Aorta (tissue), 5 donors: ENCODE measurements at regions not wholly inside any gene's neighbourhood (a gene's known extent, or its start where the extent isn't known, plus 50 kb on each side); places are given as distances from the start of the nearest gene placed in this dataset.

Source experiments
- ATAC-seq: fragments of 200-7000 bp; cut with Tn5 transposase; one replicate; pipeline ENCODE4 v1.9.1; 2022; ENCODE audit warnings: moderate library complexity; ENCODE audit not compliant: low FRiP score
- DNase-seq, 2 donors: peaks; one replicate each; pipeline ENCODE4 v3.0.0-alpha.2; 2020
- H3K27ac ChIP-seq, 2 donors: one replicate each; pipeline ENCODE4 v1.5.1; 2013; ENCODE audit warnings: low read length in 2 of 2, mild to moderate bottlenecking in 2 of 2, moderate library complexity in 2 of 2, control low read depth in 1 of 2, inconsistent platforms in 1 of 2, low read depth in 1 of 2
- H3K27me3 ChIP-seq, 2 donors: one replicate each; pipeline ENCODE4 v1.6.1; 2013; ENCODE audit warnings: control low read depth in 1 of 2, low read length in 1 of 2, mild to moderate bottlenecking in 1 of 2, moderate library complexity in 1 of 2; ENCODE audit not compliant: insufficient read depth in 2 of 2, control insufficient read depth in 1 of 2
- H3K36me3 ChIP-seq, 2 donors: one replicate each; pipeline ENCODE4 v1.6.1; 2013; ENCODE audit warnings: control low read depth in 1 of 2, low read length in 1 of 2, mild to moderate bottlenecking in 1 of 2; ENCODE audit not compliant: insufficient read depth in 2 of 2, control insufficient read depth in 1 of 2
- H3K4me1 ChIP-seq, 2 donors: one replicate each; pipeline ENCODE4 v1.6.1; 2013; ENCODE audit warnings: low read length in 2 of 2, control low read depth in 1 of 2, mild to moderate bottlenecking in 1 of 2, moderate library complexity in 1 of 2; ENCODE audit not compliant: insufficient read depth in 2 of 2, control insufficient read depth in 1 of 2
- H3K4me3 ChIP-seq, 2 donors: one replicate each; pipeline ENCODE4 v1.5.1; 2013; ENCODE audit warnings: low read length in 2 of 2, control low read depth in 1 of 2, mild to moderate bottlenecking in 1 of 2
- H3K9me3 ChIP-seq: one replicate; pipeline ENCODE4 v1.6.1; 2013; ENCODE audit warnings: mild to moderate bottlenecking, low read length; ENCODE audit not compliant: control insufficient read depth
- WGBS, 2 donors: extraction: QIAGEN DNeasy Blood & Tissue Kit; methylation state at CpG; one replicate each; pipeline ENCODE4 v1.1.7; 2013; 5-methylcytosine and 5-hydroxymethylcytosine counted together
- intact Hi-C, 2 donors: fragments of 100-400 bp; cut with DNase I; formaldehyde crosslinking; loops; one replicate each; pipeline versions ENCODE4 v1.14.2 to v1.15.0; 2022
- donor health status: healthy with polysubstance abuse.
- donor health status: Bipolar disorder and iron deficiency.
- donor health status: DM: no; HTN: no; CAD: no.
- donor health status: DM: no; HTN: no; CAD: no.
- donor health status: DM: yes; HTN: yes; CAD: no.

- DNase-seq (no peak), ATAC-seq (no peak)
- Histone ChIP-seq H3K9me3 (no peaks in the 10 kb centered on the region), H3K27me3 (peaks cover 0 to 1% of the 10 kb centered on the region in 2 donors), H3K27ac (no peak overlapping the region), H3K4me1 (no peaks in the 10 kb centered on the region), H3K4me3 (no peak overlapping the region), H3K36me3 (no peaks in the 10 kb centered on the region)
- 60 to 62% methylated on average over 2 of the region's 2 CpGs for WGBS, 2 donors
- intact Hi-C loops, result no loop called here
Observed at GRCh38 chr7:7118822-7119221, 63.5 kb upstream of the C1GALT1 start.

GRCh38 chr7:7119729-7120128, 62.6 kb upstream of the C1GALT1 start:
- H3K36me3 ChIP-seq, result no peaks in the 10 kb centered on the region
- DNase-seq, result no peak
- no peaks in the 10 kb centered on the region for H3K4me1 ChIP-seq
- intact Hi-C loops, result no loop called here
- peaks cover 0 to 1% of the 10 kb centered on the region in 2 donors for H3K27me3 ChIP-seq
- no peak overlapping the region for H3K4me3 ChIP-seq
- no peak for ATAC-seq
- H3K27ac ChIP-seq, result no peak overlapping the region
- no peaks in the 10 kb centered on the region for H3K9me3 ChIP-seq

DNA sequence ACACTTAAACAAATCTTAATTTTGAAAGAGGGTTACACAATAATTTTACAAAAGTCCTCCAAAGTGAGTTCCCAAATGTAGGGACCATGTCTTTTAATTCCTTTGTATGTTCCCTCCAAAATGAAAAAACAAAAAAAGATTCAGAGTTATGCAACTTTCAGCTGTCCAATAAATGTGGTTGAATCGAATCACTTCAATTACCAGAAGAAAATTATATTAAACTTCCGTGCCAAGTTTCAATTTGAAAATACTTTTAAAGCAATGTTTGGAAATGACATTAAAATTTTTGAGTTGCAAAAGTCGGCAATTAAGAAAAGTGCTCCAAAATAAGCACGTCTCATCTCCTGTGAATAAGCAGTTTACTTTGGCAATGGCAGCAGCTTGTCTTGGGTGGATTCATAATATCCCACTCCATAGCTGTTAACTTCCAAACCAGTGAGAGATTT, 60.3 kb upstream of the C1GALT1 start:
- Histone ChIP-seq H3K4me3 (no peak overlapping the region), H3K9me3 (no peaks in the 10 kb centered on the region), H3K27me3 (no peaks in the 10 kb centered on the region), H3K27ac (no peak overlapping the region), H3K4me1 (no peaks in the 10 kb centered on the region), H3K36me3 (no peaks in the 10 kb centered on the region)
- ATAC-seq (peak; percentile 89), DNase-seq (no peak)
- intact Hi-C loops, result no loop called here
- WGBS, 2 donors, result 4 to 8% methylated on average over 4 of the region's 4 CpGs

DNA sequence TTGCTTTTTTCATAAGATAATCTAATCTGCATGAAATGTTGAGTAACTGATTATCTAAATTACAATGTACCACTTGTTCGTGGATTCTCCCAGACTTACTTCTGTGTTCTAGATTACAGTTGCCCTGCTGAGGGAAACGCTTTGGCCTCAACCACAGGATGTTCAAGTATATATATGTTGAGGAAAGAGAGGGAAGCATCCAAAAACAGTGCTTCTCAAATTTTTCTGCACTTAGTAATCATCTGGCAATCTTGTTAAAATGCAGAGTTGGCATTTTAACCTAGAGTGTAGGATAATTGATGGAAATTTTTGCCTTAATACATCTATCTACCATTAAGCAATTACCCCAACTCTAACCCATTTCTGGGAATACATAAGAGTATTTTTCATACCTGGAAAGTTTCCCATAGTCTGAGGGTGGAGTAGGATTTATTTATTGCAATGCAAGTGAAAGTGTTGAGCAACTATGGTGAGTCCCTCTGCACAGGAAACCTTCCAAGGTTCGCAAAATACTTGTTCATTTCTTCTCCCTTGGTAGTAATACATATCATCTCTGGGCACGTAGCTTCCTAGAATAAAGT, 59.6 kb upstream of the C1GALT1 start:
- ATAC-seq (peak; percentile 76), DNase-seq (no peak)
- Histone ChIP-seq H3K4me3 (no peak overlapping the region), H3K36me3 (no peaks in the 10 kb centered on the region), H3K9me3 (no peaks in the 10 kb centered on the region), H3K27me3 (no peaks in the 10 kb centered on the region), H3K27ac (no peak overlapping the region), H3K4me1 (no peaks in the 10 kb centered on the region)
- WGBS, 2 donors, result 9 to 11% methylated on average over 4 of the region's 4 CpGs
- intact Hi-C loops, result no loop called here

DNA sequence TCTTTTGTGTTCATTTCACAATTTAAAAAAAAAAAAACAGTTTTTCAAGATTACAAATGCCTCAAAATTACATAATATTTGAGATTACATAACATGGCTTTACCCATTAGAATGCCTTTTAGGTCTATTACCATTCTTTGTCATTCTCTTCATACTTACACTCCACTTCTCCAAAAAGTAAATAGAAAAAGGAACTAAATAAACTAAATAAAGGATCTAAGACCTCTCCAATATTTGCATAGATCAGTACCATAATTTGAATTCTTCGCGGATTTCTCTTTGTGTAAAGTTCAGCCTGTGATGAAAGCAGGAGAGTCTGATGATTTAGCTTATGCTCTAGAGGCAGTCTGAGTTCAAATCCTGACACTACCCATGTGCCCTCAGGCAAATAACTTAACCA, 56.4 kb upstream of the C1GALT1 start:
- Histone ChIP-seq H3K36me3 (no peaks in the 10 kb centered on the region), H3K4me1 (no peaks in the 10 kb centered on the region), H3K9me3 (no peaks in the 10 kb centered on the region), H3K27me3 (no peaks in the 10 kb centered on the region), H3K27ac (no peak overlapping the region), H3K4me3 (no peak overlapping the region)
- DNase-seq (no peak), ATAC-seq (no peak)
- intact Hi-C loops, result no loop called here
- 93 to 94% methylated on average over 2 of the region's 2 CpGs for WGBS, 2 donors

DNA sequence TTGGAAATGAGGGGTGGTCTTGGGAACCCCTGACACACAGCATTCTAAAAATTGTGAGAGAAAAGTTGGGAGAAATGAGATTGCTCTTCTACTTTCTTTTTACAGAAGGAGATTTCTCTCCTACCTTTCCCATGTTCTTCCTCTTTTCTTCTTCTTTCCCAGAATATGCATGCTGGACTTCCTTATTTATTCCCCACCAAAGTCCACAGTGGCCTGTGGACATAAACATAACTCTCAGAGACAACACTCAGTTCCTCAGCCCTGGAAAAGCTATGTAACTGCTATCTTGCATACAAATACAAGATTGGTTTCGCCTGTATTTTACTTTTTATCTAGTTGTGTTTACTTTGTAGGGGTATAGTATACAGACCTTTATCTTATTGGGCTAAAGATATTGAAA, 54.6 kb upstream of the C1GALT1 start:
- intact Hi-C loops, result no loop called here
- Histone ChIP-seq H3K9me3 (no peaks in the 10 kb centered on the region), H3K36me3 (no peaks in the 10 kb centered on the region), H3K4me3 (no peak overlapping the region), H3K27ac (no peak overlapping the region), H3K4me1 (no peaks in the 10 kb centered on the region), H3K27me3 (no peaks in the 10 kb centered on the region)
- DNase-seq (no peak), ATAC-seq (no peak)
- WGBS, 2 donors, result 96 to 97% methylated on average over 1 of the region's 1 CpG

DNA sequence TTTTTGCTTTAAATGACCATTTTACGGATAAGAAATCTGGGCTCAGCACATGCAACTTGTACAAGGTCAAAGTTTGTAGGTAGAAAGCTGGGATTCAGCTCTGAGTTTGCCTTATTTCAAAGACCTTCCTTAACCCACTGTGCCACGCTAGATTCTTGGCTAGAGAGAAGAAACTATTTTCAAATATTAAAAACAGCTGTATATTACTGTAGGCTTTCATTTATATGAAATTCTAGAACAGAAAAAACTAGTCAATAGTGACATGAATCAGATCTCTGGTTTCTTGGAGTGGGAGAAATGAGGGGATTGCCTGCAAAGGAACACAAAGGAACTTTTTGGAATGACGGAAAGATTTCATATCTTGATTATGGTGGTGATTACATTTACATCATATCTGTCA, 53.0 kb upstream of the C1GALT1 start:
- H3K27me3 ChIP-seq, result no peaks in the 10 kb centered on the region
- H3K4me3 ChIP-seq, result no peak overlapping the region
- intact Hi-C loops, result no loop called here
- no peak overlapping the region for H3K27ac ChIP-seq
- ATAC-seq, result no peak
- no peak for DNase-seq
- no peaks in the 10 kb centered on the region for H3K36me3 ChIP-seq
- no peaks in the 10 kb centered on the region for H3K4me1 ChIP-seq
- 48 to 64% methylated on average over 3 of the region's 3 CpGs for WGBS, 2 donors
- no peaks in the 10 kb centered on the region for H3K9me3 ChIP-seq

GRCh38 chr7:7131273-7131672, 51.1 kb upstream of the C1GALT1 start:
- Histone ChIP-seq H3K9me3 (no peaks in the 10 kb centered on the region), H3K4me1 (no peaks in the 10 kb centered on the region), H3K4me3 (no peak overlapping the region), H3K27me3 (no peaks in the 10 kb centered on the region), H3K36me3 (no peaks in the 10 kb centered on the region), H3K27ac (no peak overlapping the region)
- DNase-seq (no peak), ATAC-seq (no peak)
- intact Hi-C loops, result no loop called here
- 78 to 83% methylated on average over 1 of the region's 1 CpG for WGBS, 2 donors
